WI38 (cell line): ENCODE measurements at regions not wholly inside any gene's neighbourhood (a gene's known extent, or its start where the extent isn't known, plus 50 kb on each side); places are given as distances from the start of the nearest gene placed in this dataset.

ENCODE experiments used
- H3K4me3 ChIP-seq: 2 replicates; pipeline ENCODE4 v1.5.1; 2011; ENCODE audit warnings: low read depth, mild to moderate bottlenecking, control low read depth, low read length
- CTCF ChIP-seq: IDR thresholded peaks from 2 replicates; pipeline ENCODE4 v1.5.1; 2012; ENCODE audit warnings: low read depth, mild to moderate bottlenecking, control low read depth, low read length

DNA sequence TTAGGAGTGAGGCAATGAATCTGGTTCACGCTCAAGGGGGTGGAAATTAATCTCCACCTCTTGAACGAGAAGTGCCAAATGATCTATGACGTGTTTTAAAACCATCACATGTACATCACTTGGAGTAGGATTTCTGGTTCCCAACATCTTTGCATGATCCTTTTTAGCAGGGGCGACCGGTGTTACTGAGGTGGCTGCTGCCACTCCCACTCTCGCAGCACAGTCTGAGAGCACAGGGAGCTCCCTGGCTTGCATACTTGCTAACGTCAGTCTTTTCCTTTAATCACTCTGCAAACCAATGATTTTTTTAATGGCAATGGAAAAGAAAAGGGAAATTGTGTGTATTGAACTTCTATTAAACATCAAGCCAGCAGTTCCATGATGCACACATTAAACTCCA lies 624.4 kb downstream of the IRX1 start:
- TF ChIP-seq CTCF = no peak
- H3K4me3 ChIP-seq = no peak overlapping the region

DNA sequence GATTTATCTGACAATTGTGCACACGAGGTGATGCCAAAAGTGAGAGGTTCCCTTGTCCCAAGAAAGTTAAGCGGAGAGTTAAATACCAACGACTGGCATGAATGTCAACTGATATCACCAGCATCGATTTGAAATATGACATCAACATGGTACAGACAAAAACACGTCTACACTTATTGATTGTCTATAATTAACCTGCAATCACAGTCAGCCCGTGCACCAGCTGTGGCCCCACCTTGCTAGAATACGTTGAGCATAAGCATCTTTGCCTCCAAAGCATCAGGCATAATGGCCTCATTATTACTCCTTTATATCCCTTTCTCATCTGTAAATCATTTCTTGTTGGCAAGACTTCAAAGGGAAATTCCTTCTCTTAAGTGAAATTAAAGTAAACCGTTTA lies 625.4 kb downstream of the IRX1 start:
- H3K4me3 ChIP-seq = no peak overlapping the region
- TF ChIP-seq CTCF = no peak

DNA sequence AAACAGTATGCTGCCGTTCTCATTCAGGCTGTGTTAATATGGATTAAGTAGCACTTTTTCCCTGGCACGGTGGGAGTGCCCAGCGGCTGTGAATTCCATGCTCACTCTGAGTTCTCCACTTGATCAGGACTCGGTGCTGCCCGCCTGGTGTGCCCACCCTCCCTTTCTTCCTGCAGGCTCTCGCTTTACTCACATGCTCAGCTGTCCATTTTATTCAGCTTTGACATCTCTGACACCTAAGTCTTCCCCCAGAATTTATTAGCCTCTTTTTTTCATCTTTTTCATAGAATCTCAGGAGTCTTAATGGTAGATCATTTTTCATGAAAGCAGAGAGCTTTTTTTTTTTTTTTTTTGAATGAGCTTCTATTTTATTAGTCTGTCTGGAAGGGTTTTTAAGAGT lies 626.5 kb downstream of the IRX1 start:
- no peak overlapping the region for H3K4me3 ChIP-seq
- no peak for TF ChIP-seq CTCF

DNA sequence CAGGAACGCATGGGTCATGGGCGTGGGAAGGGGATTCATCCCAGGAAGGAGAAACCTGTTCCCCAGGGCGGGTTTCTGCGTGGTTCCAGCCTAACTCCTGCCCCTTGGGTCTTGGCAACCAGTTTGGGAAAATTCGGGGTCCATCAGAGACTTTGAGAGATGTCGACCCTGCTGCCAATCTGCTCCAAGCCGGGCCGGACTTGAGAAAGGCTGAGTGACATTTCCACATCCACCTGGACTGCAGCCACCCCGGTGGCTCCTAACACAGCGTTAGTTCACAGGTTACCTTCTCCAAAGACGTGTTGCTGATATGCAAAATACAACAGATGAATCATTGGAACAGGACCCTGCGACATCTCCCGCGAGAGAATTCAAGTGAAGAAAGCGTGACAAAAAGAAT lies 627.2 kb downstream of the IRX1 start:
- H3K4me3 ChIP-seq = no peak overlapping the region
- no peak for TF ChIP-seq CTCF

- H3K4me3 ChIP-seq = no peak overlapping the region
- no peak for TF ChIP-seq CTCF
Observed at GRCh38 chr5:4225741-4226140, 630.1 kb downstream of the IRX1 start.

DNA sequence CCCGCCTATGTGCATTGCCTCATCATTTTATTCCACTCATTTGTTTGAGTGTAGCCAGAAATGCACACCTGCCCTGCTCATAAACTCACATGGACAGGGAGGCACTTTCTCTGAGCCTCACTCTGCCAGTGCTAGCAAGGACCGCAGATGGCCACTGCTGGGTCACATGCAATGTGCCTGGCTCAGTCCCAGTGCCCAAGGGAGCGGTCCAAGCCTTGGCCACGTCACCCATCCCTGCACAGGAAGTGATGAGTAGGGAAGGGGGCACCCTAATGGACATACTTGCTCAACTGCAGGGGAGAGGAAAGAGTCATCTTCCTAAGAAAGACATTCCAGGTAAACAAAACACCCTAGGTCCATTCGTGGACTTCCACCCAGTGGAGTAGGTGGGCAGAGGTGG lies 630.9 kb downstream of the IRX1 start:
- no peak overlapping the region for H3K4me3 ChIP-seq
- TF ChIP-seq CTCF = no peak

DNA sequence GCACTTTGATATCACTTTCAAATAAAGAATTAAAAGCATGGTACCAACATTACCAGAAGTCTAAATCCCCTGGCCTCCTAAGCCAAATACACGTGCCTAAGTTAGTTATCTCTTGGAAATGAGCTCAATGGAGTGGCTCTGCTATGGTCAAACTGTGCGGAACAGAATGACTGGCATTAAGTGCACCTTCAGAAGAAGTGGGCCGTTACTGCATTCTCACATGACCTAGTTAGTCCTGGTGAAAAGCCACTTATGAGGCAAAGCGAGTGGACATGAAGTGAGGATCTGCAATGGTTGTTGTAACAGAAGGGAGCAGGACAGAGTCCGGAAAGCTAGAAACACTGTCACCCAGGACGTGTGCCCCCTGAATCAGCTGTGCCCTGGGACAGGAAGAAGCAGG lies 633.1 kb downstream of the IRX1 start:
- H3K4me3 ChIP-seq = no peak overlapping the region
- no peak for TF ChIP-seq CTCF
